HG03280 (cell line): ENCODE measurements at regions not wholly inside any gene's neighbourhood (a gene's known extent, or its start where the extent isn't known, plus 50 kb on each side); places are given as distances from the start of the nearest gene placed in this dataset.
"Not testable (repeated sequence)": the region's sequence is repeated elsewhere in the genome, so short reads cannot be mapped to it uniquely, and the experiment has no call there.

Experiments
- ATAC-seq: cut with Tn5 transposase; IDR thresholded peaks from one replicate; pipeline ENCODE4 v1.9.1; 2021; ENCODE audit warnings: mild to moderate bottlenecking, moderate library complexity; ENCODE audit not compliant: unreplicated experiment

GRCh38 chr3:5673521-5673920 is 486.0 kb downstream of the EDEM1 start:
- ATAC-seq = no peak

GRCh38 chr3:5675319-5675718 is 487.8 kb downstream of the EDEM1 start:
- ATAC-seq = no peak

- no peak for ATAC-seq
These were observed 490.0 kb downstream of the EDEM1 start for GRCh38 chr3:5677555-5677954.

- ATAC-seq = no peak
These were observed 490.7 kb downstream of the EDEM1 start for GRCh38 chr3:5678248-5678647.

- ATAC-seq = no peak
These were observed 491.3 kb downstream of the EDEM1 start for GRCh38 chr3:5678844-5679243.

GRCh38 chr3:5687230-5687629 is 499.7 kb downstream of the EDEM1 start:
- no peak for ATAC-seq

GRCh38 chr3:5690490-5690889 is 503.0 kb downstream of the EDEM1 start:
- no peak for ATAC-seq

GRCh38 chr3:5690904-5691532 is 503.5 kb downstream of the EDEM1 start:
- no peak for ATAC-seq

GRCh38 chr3:5692446-5692845 is 504.9 kb downstream of the EDEM1 start:
- no peak for ATAC-seq

GRCh38 chr3:5694266-5694665 is 506.8 kb downstream of the EDEM1 start:
- no peak for ATAC-seq

- ATAC-seq = no peak
These were observed 511.3 kb downstream of the EDEM1 start for GRCh38 chr3:5698851-5699250.

GRCh38 chr3:5699313-5699712 is 511.8 kb downstream of the EDEM1 start:
- no peak for ATAC-seq

GRCh38 chr3:5699811-5700210 is 512.3 kb downstream of the EDEM1 start:
- no peak for ATAC-seq

- ATAC-seq = not testable (repeated sequence)
These were observed 513.5 kb downstream of the EDEM1 start for GRCh38 chr3:5701005-5701404.

GRCh38 chr3:5707794-5708193 is 520.3 kb downstream of the EDEM1 start:
- ATAC-seq = no peak

- no peak for ATAC-seq
These were observed 522.2 kb downstream of the EDEM1 start for GRCh38 chr3:5709714-5710113.

GRCh38 chr3:5710718-5711117 is 523.2 kb downstream of the EDEM1 start:
- ATAC-seq = no peak

- no peak for ATAC-seq
These were observed 529.7 kb downstream of the EDEM1 start for GRCh38 chr3:5717254-5717653.

- ATAC-seq = not testable (repeated sequence)
These were observed 532.2 kb downstream of the EDEM1 start for GRCh38 chr3:5719668-5720067.

- ATAC-seq = no peak
These were observed 538.3 kb downstream of the EDEM1 start for GRCh38 chr3:5725801-5726200.

- no peak for ATAC-seq
These were observed 539.1 kb downstream of the EDEM1 start for GRCh38 chr3:5726621-5727020.

- ATAC-seq = no peak
These were observed 540.4 kb downstream of the EDEM1 start for GRCh38 chr3:5727743-5728484.

- ATAC-seq = no peak
These were observed 542.3 kb downstream of the EDEM1 start for GRCh38 chr3:5729852-5730251.
